Bone marrow (tissue), 2 donors: ENCODE measurements at regions not wholly inside any gene's neighbourhood (a gene's known extent, or its start where the extent isn't known, plus 50 kb on each side); places are given as distances from the start of the nearest gene placed in this dataset.
"Not testable (repeated sequence)": the region's sequence is repeated elsewhere in the genome, so short reads cannot be mapped to it uniquely, and the experiment has no call there.

Experiments
- DNase-seq, 2 donors: peaks; one replicate each; lab custom pipeline; 2025; lab: John Stamatoyannopoulos, UW

GRCh38 chr5:126004636-126005035, 418.6 kb upstream of the GRAMD2B start:
- no peak for DNase-seq

GRCh38 chr5:126007841-126008240, 415.4 kb upstream of the GRAMD2B start:
- DNase-seq = no peak

- no peak for DNase-seq
These were observed 413.6 kb upstream of the GRAMD2B start for GRCh38 chr5:126009566-126009965.

GRCh38 chr5:126011526-126011925, 411.7 kb upstream of the GRAMD2B start:
- DNase-seq = not testable (repeated sequence)

GRCh38 chr5:126014676-126015075, 408.5 kb upstream of the GRAMD2B start:
- DNase-seq = no peak

GRCh38 chr5:126015235-126016181, 407.7 kb upstream of the GRAMD2B start:
- no peak for DNase-seq

GRCh38 chr5:126016256-126016655, 407.0 kb upstream of the GRAMD2B start:
- DNase-seq = no peak

GRCh38 chr5:126017096-126017495, 406.1 kb upstream of the GRAMD2B start:
- no peak for DNase-seq

- DNase-seq = no peak
These were observed 402.4 kb upstream of the GRAMD2B start for GRCh38 chr5:126020770-126021169.

- no peak for DNase-seq
These were observed 399.2 kb upstream of the GRAMD2B start for GRCh38 chr5:126023994-126024441.

- DNase-seq = no peak
These were observed 396.1 kb upstream of the GRAMD2B start for GRCh38 chr5:126027149-126027548.

GRCh38 chr5:126027652-126028051, 395.6 kb upstream of the GRAMD2B start:
- DNase-seq = no peak

GRCh38 chr5:126028336-126028735, 394.9 kb upstream of the GRAMD2B start:
- no peak for DNase-seq

- not testable (repeated sequence) for DNase-seq
These were observed 393.9 kb upstream of the GRAMD2B start for GRCh38 chr5:126029282-126029681.

GRCh38 chr5:126030698-126031097, 392.5 kb upstream of the GRAMD2B start:
- no peak for DNase-seq

GRCh38 chr5:126031989-126032716, 391.1 kb upstream of the GRAMD2B start:
- DNase-seq = no peak

- DNase-seq = no peak
These were observed 379.5 kb upstream of the GRAMD2B start for GRCh38 chr5:126043688-126044087.

GRCh38 chr5:126044111-126044668, 379.0 kb upstream of the GRAMD2B start:
- DNase-seq = no peak

GRCh38 chr5:126044931-126045565, 378.2 kb upstream of the GRAMD2B start:
- DNase-seq = no peak

GRCh38 chr5:126046318-126046717, 376.9 kb upstream of the GRAMD2B start:
- no peak for DNase-seq

GRCh38 chr5:126046846-126047571, 376.2 kb upstream of the GRAMD2B start:
- no peak for DNase-seq
